ENCODE measurements at regions not wholly inside any gene's neighbourhood (a gene's known extent, or its start where the extent isn't known, plus 50 kb on each side); places are given as distances from the start of the nearest gene placed in this dataset.

GRCh38 chr4:120452001-120452400, 385.4 kb upstream of the MAD2L1 start:
- H4K5ac ChIP-seq (ENCODE audit: insufficient read length, low read depth, low read length) = no peak overlapping the region
- H2AK5ac ChIP-seq (ENCODE audit: insufficient read length, low read length) = no peak overlapping the region
- H3K4me3 Mint-ChIP-seq = no peak overlapping the region
- no peaks in the 10 kb centered on the region for H3K4me1 ChIP-seq (ENCODE audit: insufficient read depth, low read length)
- H3K18ac ChIP-seq (ENCODE audit: insufficient read length, low read depth, low read length) = no peak overlapping the region
- no peak overlapping the region for H2BK15ac ChIP-seq (ENCODE audit: low read depth, low read length)
- H3K27ac Mint-ChIP-seq = 0 out of 7 replicates have a peak overlapping the region, but pooled peaks of 1 of the 3 experiments have one; percentile 53
- H4K91ac ChIP-seq (ENCODE audit: insufficient read length, low read depth, low read length) = no peak overlapping the region
- H3K79me1 ChIP-seq (ENCODE audit: insufficient read depth, low read depth, low read length, poor library complexity, severe bottlenecking) = no peaks in the 10 kb centered on the region
- no peak for DNase-seq
- no peak for TF ChIP-seq CTCF (conservative IDR thresholded peaks at IDR 0.05)
- H3T11ph ChIP-seq (ENCODE audit: low read length) = no peak overlapping the region
- no peaks in the 10 kb centered on the region for H4K20me1 ChIP-seq (ENCODE audit: control insufficient read depth, insufficient read depth, insufficient read length)
- no peak overlapping the region for H4K8ac ChIP-seq (replicated peaks; ENCODE audit: insufficient read length, low read depth, low read length)
- no peak overlapping the region for H3K14ac ChIP-seq (ENCODE audit: insufficient read depth, low read length)
- no peak overlapping the region for H2BK12ac ChIP-seq (ENCODE audit: insufficient read length, low read depth, low read length)
- no peaks in the 10 kb centered on the region for H3K27me3 ChIP-seq (ENCODE audit: insufficient read depth, low read length)
- H3K27me3 Mint-ChIP-seq (ENCODE audit: low read depth) = no peaks in the 10 kb centered on the region
- H3K4ac ChIP-seq (ENCODE audit: low read depth, low read length) = no peak overlapping the region
- H3K9me3 ChIP-seq (ENCODE audit: control insufficient read depth, low read depth, low read length) = no peaks in the 10 kb centered on the region
- H3K56ac ChIP-seq (ENCODE audit: insufficient read length, low read depth, low read length) = no peak overlapping the region
- H2BK5ac ChIP-seq (ENCODE audit: insufficient read length, low read length) = no peak overlapping the region
- H3K27ac ChIP-seq (ENCODE audit: insufficient read length, low read depth, low read length) = no peak overlapping the region
- H3K4me1 Mint-ChIP-seq = no peaks in the 10 kb centered on the region
- no peaks in the 10 kb centered on the region for H3K36me3 Mint-ChIP-seq (ENCODE audit: insufficient read depth in 1 of 3, low read depth in 3 of 3)
- no peak overlapping the region for H2BK20ac ChIP-seq (ENCODE audit: low read depth, low read length, poor library complexity, severe bottlenecking)
- no peak overlapping the region for H3K4me2 ChIP-seq (ENCODE audit: insufficient read depth, insufficient read length, low read length)
- H2AFZ ChIP-seq (ENCODE audit: low read length) = no peak overlapping the region
- H2BK120ac ChIP-seq (ENCODE audit: low read depth, low read length, poor library complexity, severe bottlenecking) = no peak overlapping the region
- no peaks in the 10 kb centered on the region for H3K9me3 Mint-ChIP-seq
- no peaks in the 10 kb centered on the region for H3K23me2 ChIP-seq (ENCODE audit: insufficient read length, low read depth, low read length, poor library complexity, severe bottlenecking)
- no peak overlapping the region for H3K23ac ChIP-seq (ENCODE audit: insufficient read length, low read depth, low read length)
- H3K79me2 ChIP-seq (ENCODE audit: insufficient read depth, low read length) = no peaks in the 10 kb centered on the region
- H3K9ac ChIP-seq (ENCODE audit: extremely low read depth, insufficient read length, low read length) = no peak overlapping the region

Measured in H9 (cell line).